Endothelial cell of umbilical vein (primary cell): ENCODE measurements at regions not wholly inside any gene's neighbourhood (a gene's known extent, or its start where the extent isn't known, plus 50 kb on each side); places are given as distances from the start of the nearest gene placed in this dataset.

Source experiments
- BruUV-seq: library from RNA; stranded (reverse); fragments of 400-500 nt; replicated peaks from 2 replicates; lab custom pipeline; 2021; lab: Mats Ljungman, UMichigan
- CTCF ChIA-PET: fragments of 300-600, 350-600 bp; sonication (Branson Sonifier 250); formaldehyde crosslinking; loops from one replicate; lab custom pipeline; 2021; ENCODE audit warnings: antibody characterized with exemption, inconsistent platforms; lab: Charles Lee
- POLR2A ChIA-PET: fragments of 300-600, 350-600 bp; sonication (Branson Sonifier 250); formaldehyde crosslinking; loops from one replicate; lab custom pipeline; 2021; ENCODE audit warnings: antibody characterized with exemption, inconsistent platforms; lab: Charles Lee
- DNase-seq: peaks from one replicate; pipeline ENCODE4 v3.0.0-alpha.2; 2011; ENCODE audit warnings: low read depth, low spot score
- FAIRE-seq: peaks from 2 replicates; lab custom pipeline; 2011; peaks lifted over from hg19 to GRCh38; lab: Jason Lieb, UNC
- H2AFZ ChIP-seq: 2 replicates; pipeline ENCODE4 v1.6.0; 2012; ENCODE audit warnings: low read depth, low read length, control low read depth, inconsistent platforms
- H3K27ac ChIP-seq: 2 replicates; pipeline ENCODE4 v1.5.1; 2011; ENCODE audit warnings: low read depth, mild to moderate bottlenecking, control low read depth, low read length, moderate library complexity; ENCODE audit not compliant: insufficient read depth
- H3K27me3 ChIP-seq, 2 experiments: 2 replicates each; pipeline versions ENCODE4 v1.6.0 to v1.6.1; 2011; ENCODE audit warnings: low read length in 2 of 2, mixed read lengths in 1 of 2; ENCODE audit not compliant: control insufficient read depth in 2 of 2, insufficient read depth in 2 of 2
- H3K36me3 ChIP-seq, 2 experiments: 2 replicates in 1 of 2; 3 replicates in 1 of 2; pipeline ENCODE4 v1.5.1; 2011; ENCODE audit warnings: low read length in 2 of 2, mild to moderate bottlenecking in 1 of 2, moderate library complexity in 1 of 2; ENCODE audit not compliant: control insufficient read depth in 2 of 2, insufficient read depth in 2 of 2; ENCODE audit errors: extremely low read depth in 1 of 2
- H3K4me1 ChIP-seq: 3 replicates; pipeline ENCODE4 v1.5.1; 2011; ENCODE audit warnings: mild to moderate bottlenecking, low read length; ENCODE audit not compliant: control insufficient read depth, insufficient read depth; ENCODE audit errors: extremely low read depth
- H3K4me2 ChIP-seq: 2 replicates; pipeline ENCODE4 v1.6.1; 2011; ENCODE audit warnings: low read length, control low read depth, mixed read lengths; ENCODE audit not compliant: insufficient read depth
- H3K4me3 ChIP-seq, 3 experiments: fragments of 200-600 bp in 1 of 3; sonication (generic), shearing (Covaris generic) in 1 of 3; replicated peaks in 1 of 3; 2 replicates each; pipeline ENCODE4 v1.5.1; 2011 to 2016; ENCODE audit warnings: control low read depth in 3 of 3, low read length in 3 of 3, mild to moderate bottlenecking in 2 of 3, inconsistent platforms in 1 of 3, low read depth in 1 of 3, moderate library complexity in 1 of 3; ENCODE audit not compliant: insufficient read depth in 1 of 3
- H3K79me2 ChIP-seq: 2 replicates; pipeline ENCODE4 v1.6.0; 2012; ENCODE audit warnings: low read length, inconsistent platforms; ENCODE audit not compliant: control insufficient read depth, insufficient read depth
- H3K9ac ChIP-seq: replicated peaks from 2 replicates; pipeline ENCODE3; 2011; ENCODE audit warnings: low read length, control low read depth; ENCODE audit not compliant: insufficient read depth; ENCODE audit errors: extremely low read depth
- H3K9me1 ChIP-seq: replicated peaks from 3 replicates; pipeline ENCODE4 v1.6.0; 2011; ENCODE audit warnings: mild to moderate bottlenecking, low read length; ENCODE audit not compliant: control insufficient read depth, insufficient read depth; ENCODE audit errors: extremely low read depth
- H3K9me3 ChIP-seq: replicated peaks from 2 replicates; pipeline ENCODE4 v1.5.1; 2012; ENCODE audit warnings: low read length, inconsistent platforms; ENCODE audit not compliant: control insufficient read depth, insufficient read depth
- H4K20me1 ChIP-seq: replicated peaks from 2 replicates; pipeline ENCODE3; 2011; ENCODE audit warnings: mild to moderate bottlenecking, low read length; ENCODE audit not compliant: control insufficient read depth, insufficient read depth; ENCODE audit errors: extremely low read depth
- FOS ChIP-seq: IDR thresholded peaks from 2 replicates; pipeline ENCODE4 v1.6.1; 2011; ENCODE audit warnings: mild to moderate bottlenecking, low read length, moderate library complexity, borderline replicate concordance; ENCODE audit not compliant: insufficient read depth
- GATA2 ChIP-seq: IDR thresholded peaks from 2 replicates; pipeline ENCODE4 v1.7.0; 2011; ENCODE audit warnings: low read depth, mild to moderate bottlenecking, moderate library complexity, mixed read lengths, low read length; ENCODE audit not compliant: insufficient read length, insufficient read depth
- JUN ChIP-seq: IDR thresholded peaks from 2 replicates; pipeline ENCODE4 v1.6.1; 2011; ENCODE audit warnings: borderline replicate concordance, low read depth; ENCODE audit not compliant: insufficient read length, insufficient read depth
- MAX ChIP-seq: IDR thresholded peaks from 2 replicates; pipeline ENCODE4 v1.6.1; 2011; ENCODE audit not compliant: insufficient read depth, insufficient read length
- MYC ChIP-seq: IDR thresholded peaks from one replicate; pipeline ENCODE4 v1.6.1; 2011; ENCODE audit warnings: mild to moderate bottlenecking, low read depth, low read length
- POLR2A ChIP-seq: IDR thresholded peaks from 2 replicates; pipeline ENCODE4 v1.6.1; 2012; ENCODE audit warnings: low read depth, mild to moderate bottlenecking, control low read depth, low read length
- POLR2AphosphoS5 ChIP-seq: IDR thresholded peaks from 2 replicates; pipeline ENCODE4 v1.6.1; 2012; ENCODE audit warnings: low read depth, mild to moderate bottlenecking, control low read depth, low read length, moderate library complexity; ENCODE audit not compliant: insufficient read depth
- dilution Hi-C: fragments of 300-500 bp; cut with MboI; formaldehyde crosslinking; loops from one replicate; pipeline ENCODE4 v1.15.0; 2019; ENCODE audit warnings: low sequenced_read_pairs; ENCODE audit not compliant: extremely low pct_ligation_motif_present
- intact Hi-C: fragments of 100-400 bp; cut with micrococcal nuclease; formaldehyde crosslinking; loops from one replicate; pipeline ENCODE4 v1.10.0; 2022
- TF ChIP-seq, protein P1 (sequence below), 2 donors: IDR thresholded peaks; 1 replicate in 1 of 2; 2 replicates in 1 of 2; pipeline ENCODE4 v1.5.1; 2011; ENCODE audit warnings: low read length in 2 of 2, mild to moderate bottlenecking in 2 of 2, moderate library complexity in 2 of 2, control low read depth in 1 of 2, inconsistent platforms in 1 of 2, low read depth in 1 of 2; ENCODE audit not compliant: insufficient read depth in 1 of 2; ENCODE audit errors: extremely low read depth in 1 of 2

DNA sequence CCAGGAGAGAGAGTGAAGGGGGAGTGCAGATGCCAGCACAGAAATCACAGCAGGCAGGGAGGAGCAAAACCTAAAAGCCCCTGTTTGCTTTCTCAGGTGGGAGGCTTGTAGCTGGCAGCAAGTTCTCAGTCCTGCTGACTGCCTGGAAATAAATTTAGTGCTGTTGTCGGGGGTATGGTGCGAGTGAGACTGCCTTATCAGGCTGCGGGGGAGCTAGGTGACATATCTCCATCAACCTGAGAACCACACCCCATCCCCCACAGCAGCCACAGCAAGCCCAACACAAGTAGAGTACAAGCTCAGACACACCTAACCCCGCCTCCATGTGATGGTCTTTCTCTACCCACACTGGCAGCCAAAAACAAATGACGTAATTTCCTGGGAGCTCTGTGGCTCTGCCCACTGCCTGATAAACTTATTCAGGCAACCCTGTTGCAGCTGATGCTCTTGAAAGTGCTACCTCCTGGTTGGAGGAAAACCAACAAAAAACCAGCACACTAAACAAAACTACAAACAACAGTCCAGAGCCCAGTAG, 953.4 kb upstream of the NDST4 start:
- Histone ChIP-seq H3K27me3 (no peaks in the 10 kb centered on the region), H3K27ac (no peak overlapping the region), H3K79me2 (no peaks in the 10 kb centered on the region), H3K36me3 (no peaks in the 10 kb centered on the region), H3K9me3 (no peaks in the 10 kb centered on the region), H3K4me2 (no peak overlapping the region), H3K4me1 (no peaks in the 10 kb centered on the region), H3K9ac (no peak overlapping the region), H3K4me3 (no peak overlapping the region), H3K9me1 (no peaks in the 10 kb centered on the region), H2AFZ (no peak overlapping the region), H4K20me1 (no peaks in the 10 kb centered on the region)
- CTCF ChIA-PET, result no interaction called here
- dilution Hi-C loops, result no loop called here
- intact Hi-C loops, result no loop called here
- no peak for TF ChIP-seq MYC
- TF ChIP-seq FOS, result no peak
- no peak for TF ChIP-seq JUN
- TF ChIP-seq GATA2, result no peak
- no peak for TF ChIP-seq POLR2A
- TF ChIP-seq, protein P1, sequence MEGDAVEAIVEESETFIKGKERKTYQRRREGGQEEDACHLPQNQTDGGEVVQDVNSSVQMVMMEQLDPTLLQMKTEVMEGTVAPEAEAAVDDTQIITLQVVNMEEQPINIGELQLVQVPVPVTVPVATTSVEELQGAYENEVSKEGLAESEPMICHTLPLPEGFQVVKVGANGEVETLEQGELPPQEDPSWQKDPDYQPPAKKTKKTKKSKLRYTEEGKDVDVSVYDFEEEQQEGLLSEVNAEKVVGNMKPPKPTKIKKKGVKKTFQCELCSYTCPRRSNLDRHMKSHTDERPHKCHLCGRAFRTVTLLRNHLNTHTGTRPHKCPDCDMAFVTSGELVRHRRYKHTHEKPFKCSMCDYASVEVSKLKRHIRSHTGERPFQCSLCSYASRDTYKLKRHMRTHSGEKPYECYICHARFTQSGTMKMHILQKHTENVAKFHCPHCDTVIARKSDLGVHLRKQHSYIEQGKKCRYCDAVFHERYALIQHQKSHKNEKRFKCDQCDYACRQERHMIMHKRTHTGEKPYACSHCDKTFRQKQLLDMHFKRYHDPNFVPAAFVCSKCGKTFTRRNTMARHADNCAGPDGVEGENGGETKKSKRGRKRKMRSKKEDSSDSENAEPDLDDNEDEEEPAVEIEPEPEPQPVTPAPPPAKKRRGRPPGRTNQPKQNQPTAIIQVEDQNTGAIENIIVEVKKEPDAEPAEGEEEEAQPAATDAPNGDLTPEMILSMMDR (IDR thresholded peaks at IDR 0.05; ENCODE audit: extremely low read depth in 1 of 2, insufficient read depth in 1 of 2, low read depth in 1 of 2, low read length in 2 of 2), result no peak
- TF ChIP-seq POLR2AphosphoS5, result no peak
- TF ChIP-seq MAX, result no peak
- DNase-seq, result no peak
- POLR2A ChIA-PET, result no interaction called here
- no peak for FAIRE-seq
- no TSS peak for BruUV-seq
